HG03095 (cell line): ENCODE measurements at regions not wholly inside any gene's neighbourhood (a gene's known extent, or its start where the extent isn't known, plus 50 kb on each side); places are given as distances from the start of the nearest gene placed in this dataset.

Source experiments
- ATAC-seq: cut with Tn5 transposase; IDR thresholded peaks from one replicate; pipeline ENCODE4 v1.9.1; 2021; ENCODE audit warnings: moderate library complexity; ENCODE audit not compliant: unreplicated experiment

- ATAC-seq: no peak
These were observed 161.2 kb upstream of the SMIM23 start for GRCh38 chr5:171624396-171624795.

- no peak for ATAC-seq
These were observed 160.0 kb upstream of the SMIM23 start for GRCh38 chr5:171625646-171626045.

GRCh38 chr5:171627936-171628632 lies 157.5 kb upstream of the SMIM23 start:
- no peak for ATAC-seq

GRCh38 chr5:171628633-171628974 lies 157.0 kb upstream of the SMIM23 start:
- no peak for ATAC-seq

GRCh38 chr5:171629221-171629620 lies 156.4 kb upstream of the SMIM23 start:
- ATAC-seq: no peak

- ATAC-seq: no peak
These were observed 155.8 kb upstream of the SMIM23 start for GRCh38 chr5:171629628-171630349.

- no peak for ATAC-seq
These were observed 155.1 kb upstream of the SMIM23 start for GRCh38 chr5:171630350-171631065.

GRCh38 chr5:171632616-171633015 lies 153.0 kb upstream of the SMIM23 start:
- no peak for ATAC-seq

- peak; percentile 75 for ATAC-seq
These were observed 151.7 kb upstream of the SMIM23 start for GRCh38 chr5:171633776-171634470.

- no peak for ATAC-seq
These were observed 151.1 kb upstream of the SMIM23 start for GRCh38 chr5:171634511-171634910.

- no peak for ATAC-seq
These were observed 150.6 kb upstream of the SMIM23 start for GRCh38 chr5:171635028-171635427.

GRCh38 chr5:171635561-171636245 lies 149.9 kb upstream of the SMIM23 start:
- no peak for ATAC-seq

- no peak for ATAC-seq
These were observed 147.8 kb upstream of the SMIM23 start for GRCh38 chr5:171637811-171638210.

- no peak for ATAC-seq
These were observed 146.4 kb upstream of the SMIM23 start for GRCh38 chr5:171639205-171639621.

GRCh38 chr5:171639966-171640365 lies 145.7 kb upstream of the SMIM23 start:
- ATAC-seq: no peak

- ATAC-seq: no peak
These were observed 145.1 kb upstream of the SMIM23 start for GRCh38 chr5:171640480-171640879.

GRCh38 chr5:171641891-171642290 lies 143.7 kb upstream of the SMIM23 start:
- ATAC-seq: no peak

- ATAC-seq: no peak
These were observed 142.7 kb upstream of the SMIM23 start for GRCh38 chr5:171642894-171643293.

GRCh38 chr5:171644536-171644935 lies 141.1 kb upstream of the SMIM23 start:
- ATAC-seq: no peak

GRCh38 chr5:171646102-171647042 lies 139.2 kb upstream of the SMIM23 start:
- ATAC-seq: no peak
